ENCODE measurements at regions not wholly inside any gene's neighbourhood (a gene's known extent, or its start where the extent isn't known, plus 50 kb on each side); places are given as distances from the start of the nearest gene placed in this dataset.

DNA sequence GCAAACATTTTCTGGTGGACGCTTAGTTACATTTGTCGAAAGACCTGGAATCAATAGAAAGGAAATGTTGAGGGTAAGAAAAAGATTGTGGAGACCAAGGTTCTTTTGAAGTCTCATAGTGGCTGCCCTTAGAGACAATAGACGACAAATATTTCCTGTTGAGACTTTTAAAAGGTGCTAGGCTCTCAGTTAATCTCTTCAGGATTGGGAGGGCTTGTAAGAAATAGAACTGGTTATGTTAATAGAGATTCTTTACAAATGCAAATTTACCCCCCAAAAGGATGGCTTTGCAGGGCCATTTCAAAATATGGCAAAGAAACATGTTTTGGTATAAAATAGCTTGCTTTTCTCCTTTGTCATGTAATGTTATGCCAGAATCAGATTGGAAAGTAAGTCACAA lies 428.2 kb upstream of the CTNND2 start:
- TF ChIP-seq GABPA (IDR thresholded peaks at IDR 0.05; ENCODE audit: low read depth) = no peak
- TF ChIP-seq POLR2AphosphoS5 (IDR thresholded peaks at IDR 0.05; ENCODE audit: low read depth) = no peak
- TF ChIP-seq, protein P1, sequence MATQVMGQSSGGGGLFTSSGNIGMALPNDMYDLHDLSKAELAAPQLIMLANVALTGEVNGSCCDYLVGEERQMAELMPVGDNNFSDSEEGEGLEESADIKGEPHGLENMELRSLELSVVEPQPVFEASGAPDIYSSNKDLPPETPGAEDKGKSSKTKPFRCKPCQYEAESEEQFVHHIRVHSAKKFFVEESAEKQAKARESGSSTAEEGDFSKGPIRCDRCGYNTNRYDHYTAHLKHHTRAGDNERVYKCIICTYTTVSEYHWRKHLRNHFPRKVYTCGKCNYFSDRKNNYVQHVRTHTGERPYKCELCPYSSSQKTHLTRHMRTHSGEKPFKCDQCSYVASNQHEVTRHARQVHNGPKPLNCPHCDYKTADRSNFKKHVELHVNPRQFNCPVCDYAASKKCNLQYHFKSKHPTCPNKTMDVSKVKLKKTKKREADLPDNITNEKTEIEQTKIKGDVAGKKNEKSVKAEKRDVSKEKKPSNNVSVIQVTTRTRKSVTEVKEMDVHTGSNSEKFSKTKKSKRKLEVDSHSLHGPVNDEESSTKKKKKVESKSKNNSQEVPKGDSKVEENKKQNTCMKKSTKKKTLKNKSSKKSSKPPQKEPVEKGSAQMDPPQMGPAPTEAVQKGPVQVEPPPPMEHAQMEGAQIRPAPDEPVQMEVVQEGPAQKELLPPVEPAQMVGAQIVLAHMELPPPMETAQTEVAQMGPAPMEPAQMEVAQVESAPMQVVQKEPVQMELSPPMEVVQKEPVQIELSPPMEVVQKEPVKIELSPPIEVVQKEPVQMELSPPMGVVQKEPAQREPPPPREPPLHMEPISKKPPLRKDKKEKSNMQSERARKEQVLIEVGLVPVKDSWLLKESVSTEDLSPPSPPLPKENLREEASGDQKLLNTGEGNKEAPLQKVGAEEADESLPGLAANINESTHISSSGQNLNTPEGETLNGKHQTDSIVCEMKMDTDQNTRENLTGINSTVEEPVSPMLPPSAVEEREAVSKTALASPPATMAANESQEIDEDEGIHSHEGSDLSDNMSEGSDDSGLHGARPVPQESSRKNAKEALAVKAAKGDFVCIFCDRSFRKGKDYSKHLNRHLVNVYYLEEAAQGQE (IDR thresholded peaks at IDR 0.05; ENCODE audit: insufficient replicate concordance, low read depth) = no peak
- no peak for TF ChIP-seq SPI1 (IDR thresholded peaks at IDR 0.05; ENCODE audit: borderline replicate concordance, low read depth)
- TF ChIP-seq, protein P2, sequence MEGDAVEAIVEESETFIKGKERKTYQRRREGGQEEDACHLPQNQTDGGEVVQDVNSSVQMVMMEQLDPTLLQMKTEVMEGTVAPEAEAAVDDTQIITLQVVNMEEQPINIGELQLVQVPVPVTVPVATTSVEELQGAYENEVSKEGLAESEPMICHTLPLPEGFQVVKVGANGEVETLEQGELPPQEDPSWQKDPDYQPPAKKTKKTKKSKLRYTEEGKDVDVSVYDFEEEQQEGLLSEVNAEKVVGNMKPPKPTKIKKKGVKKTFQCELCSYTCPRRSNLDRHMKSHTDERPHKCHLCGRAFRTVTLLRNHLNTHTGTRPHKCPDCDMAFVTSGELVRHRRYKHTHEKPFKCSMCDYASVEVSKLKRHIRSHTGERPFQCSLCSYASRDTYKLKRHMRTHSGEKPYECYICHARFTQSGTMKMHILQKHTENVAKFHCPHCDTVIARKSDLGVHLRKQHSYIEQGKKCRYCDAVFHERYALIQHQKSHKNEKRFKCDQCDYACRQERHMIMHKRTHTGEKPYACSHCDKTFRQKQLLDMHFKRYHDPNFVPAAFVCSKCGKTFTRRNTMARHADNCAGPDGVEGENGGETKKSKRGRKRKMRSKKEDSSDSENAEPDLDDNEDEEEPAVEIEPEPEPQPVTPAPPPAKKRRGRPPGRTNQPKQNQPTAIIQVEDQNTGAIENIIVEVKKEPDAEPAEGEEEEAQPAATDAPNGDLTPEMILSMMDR (IDR thresholded peaks at IDR 0.05; ENCODE audit: insufficient read depth, low read length) = no peak
- no peak overlapping the region for H3K4me3 ChIP-seq (replicated peaks; ENCODE audit: insufficient read depth, low read length)
- no peaks in the 10 kb centered on the region for H3K27me3 ChIP-seq (ENCODE audit: insufficient read depth, poor library complexity, severe bottlenecking)
- no peak overlapping the region for H3K27ac ChIP-seq (replicated peaks)
- no peak for DNase-seq (ENCODE audit: low read depth in 1 of 2, low spot score in 1 of 2)

DNA sequence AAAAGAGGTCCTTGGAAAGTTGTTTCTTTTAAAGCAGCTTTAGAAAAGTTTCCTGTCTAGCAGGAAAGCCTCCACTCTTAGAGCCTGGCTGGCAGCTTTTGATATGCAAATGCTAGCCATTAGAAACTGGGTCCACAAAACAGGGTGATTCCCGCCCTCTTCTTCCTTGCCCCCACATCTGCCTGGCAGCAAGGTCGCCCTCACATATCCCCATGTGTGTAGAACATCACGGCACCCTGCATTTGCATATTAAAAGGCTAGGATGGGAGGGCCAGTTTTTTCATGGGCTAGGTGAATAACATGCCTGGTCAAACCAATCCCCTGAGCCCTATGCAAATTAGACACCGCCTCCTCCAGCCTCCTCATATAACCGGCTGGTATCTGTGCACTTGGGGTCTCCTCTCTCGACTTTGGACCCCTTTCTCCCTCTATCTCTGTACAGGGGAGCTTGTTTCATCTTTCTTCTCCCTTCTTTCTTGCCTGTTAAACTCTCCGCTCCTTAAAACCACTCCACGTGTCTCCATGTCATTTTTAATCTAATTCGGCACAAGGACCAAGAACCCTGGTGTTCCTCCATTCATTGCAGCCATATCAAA lies 426.8 kb upstream of the CTNND2 start:
- H3K27ac ChIP-seq (replicated peaks) = no peak overlapping the region
- H3K4me3 ChIP-seq (replicated peaks; ENCODE audit: insufficient read depth, low read length) = no peak overlapping the region
- TF ChIP-seq, protein P2 (IDR thresholded peaks at IDR 0.05; ENCODE audit: insufficient read depth, low read length) = no peak
- TF ChIP-seq POLR2AphosphoS5 (IDR thresholded peaks at IDR 0.05; ENCODE audit: low read depth) (no peak), GABPA (IDR thresholded peaks at IDR 0.05; ENCODE audit: low read depth) (no peak), SPI1 (IDR thresholded peaks at IDR 0.05; ENCODE audit: borderline replicate concordance, low read depth) (no peak)
- TF ChIP-seq, protein P1 (IDR thresholded peaks at IDR 0.05; ENCODE audit: insufficient replicate concordance, low read depth) = no peak
- DNase-seq (ENCODE audit: low read depth in 1 of 2, low spot score in 1 of 2) = no peak
- H3K27me3 ChIP-seq (ENCODE audit: insufficient read depth, poor library complexity, severe bottlenecking) = no peaks in the 10 kb centered on the region

DNA sequence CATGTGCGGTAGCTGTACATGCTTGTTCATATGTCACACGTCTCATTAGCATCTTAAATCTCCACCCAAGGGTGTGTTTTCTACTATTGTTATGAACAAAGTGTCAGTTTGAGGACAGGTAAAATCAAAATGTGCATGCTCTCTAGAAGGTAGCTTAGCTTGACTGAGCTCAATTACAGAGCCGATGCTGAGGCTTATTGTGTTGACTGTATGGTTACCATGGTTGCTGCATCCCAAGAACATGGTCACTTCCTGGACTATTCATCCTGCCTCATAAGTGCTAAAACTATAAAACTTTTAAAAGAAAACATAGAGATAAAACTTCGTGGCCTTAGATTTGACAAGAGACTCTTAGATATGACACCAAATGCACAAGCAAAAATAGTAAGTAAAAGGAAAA lies 426.1 kb upstream of the CTNND2 start:
- TF ChIP-seq, protein P1 (IDR thresholded peaks at IDR 0.05; ENCODE audit: insufficient replicate concordance, low read depth) = no peak
- no peak for TF ChIP-seq GABPA (IDR thresholded peaks at IDR 0.05; ENCODE audit: low read depth)
- TF ChIP-seq, protein P2 (IDR thresholded peaks at IDR 0.05; ENCODE audit: insufficient read depth, low read length) = no peak
- no peak for TF ChIP-seq SPI1 (IDR thresholded peaks at IDR 0.05; ENCODE audit: borderline replicate concordance, low read depth)
- no peak for TF ChIP-seq POLR2AphosphoS5 (IDR thresholded peaks at IDR 0.05; ENCODE audit: low read depth)

More for the DNA sequence above, 426.1 kb upstream of the CTNND2 start:
- Histone ChIP-seq H3K27me3 (ENCODE audit: insufficient read depth, poor library complexity, severe bottlenecking) (no peaks in the 10 kb centered on the region), H3K4me3 (replicated peaks; ENCODE audit: insufficient read depth, low read length) (no peak overlapping the region), H3K27ac (replicated peaks) (no peak overlapping the region)
- no peak for DNase-seq (ENCODE audit: low read depth in 1 of 2, low spot score in 1 of 2)
